Esophagus muscularis mucosa (tissue), 4 donors: ENCODE measurements at regions not wholly inside any gene's neighbourhood (a gene's known extent, or its start where the extent isn't known, plus 50 kb on each side); places are given as distances from the start of the nearest gene placed in this dataset.
A peak's percentile ranks its signal among the peaks of the same experiment; 100 is the strongest.

Experiments
- CTCF ChIP-seq, 3 experiments: fragments of 200-600 bp in 2 of 3; fragments of 450-650 bp in 1 of 3; sonication (generic) in 2 of 3; IDR thresholded peaks; one replicate each; pipeline ENCODE4 v1.5.1; 2017 to 2019; ENCODE audit warnings: antibody characterized with exemption in 3 of 3, mild to moderate bottlenecking in 2 of 3, moderate library complexity in 1 of 3
- EP300 ChIP-seq: sonication (generic); formaldehyde crosslinking; IDR thresholded peaks from one replicate; pipeline ENCODE4 v1.6.1; 2017; ENCODE audit warnings: antibody characterized with exemption
- POLR2AphosphoS5 ChIP-seq, 2 donors: sonication (generic); formaldehyde crosslinking; IDR thresholded peaks; one replicate each; pipeline ENCODE4 v1.6.1; 2017; ENCODE audit warnings: antibody characterized with exemption in 2 of 2

- TF ChIP-seq EP300 (no peak), CTCF (IDR thresholded peaks at IDR 0.05) (no peak), POLR2AphosphoS5 (IDR thresholded peaks at IDR 0.05) (peak; percentile 42 to 66)
Measured at GRCh38 chr14:104353921-104354701, 215.7 kb downstream of the KIF26A start.
